GM18511 (cell line): ENCODE measurements at regions not wholly inside any gene's neighbourhood (a gene's known extent, or its start where the extent isn't known, plus 50 kb on each side); places are given as distances from the start of the nearest gene placed in this dataset.
"Not testable (repeated sequence)": the region's sequence is repeated elsewhere in the genome, so short reads cannot be mapped to it uniquely, and the experiment has no call there.

Source experiments
- ATAC-seq: cut with Tn5 transposase; IDR thresholded peaks from one replicate; pipeline ENCODE4 v1.9.1; 2021; ENCODE audit warnings: mild to moderate bottlenecking, moderate library complexity; ENCODE audit not compliant: unreplicated experiment

GRCh38 chr1:183753464-183753891 is 51.4 kb upstream of the RGL1 start:
- no peak for ATAC-seq

DNA sequence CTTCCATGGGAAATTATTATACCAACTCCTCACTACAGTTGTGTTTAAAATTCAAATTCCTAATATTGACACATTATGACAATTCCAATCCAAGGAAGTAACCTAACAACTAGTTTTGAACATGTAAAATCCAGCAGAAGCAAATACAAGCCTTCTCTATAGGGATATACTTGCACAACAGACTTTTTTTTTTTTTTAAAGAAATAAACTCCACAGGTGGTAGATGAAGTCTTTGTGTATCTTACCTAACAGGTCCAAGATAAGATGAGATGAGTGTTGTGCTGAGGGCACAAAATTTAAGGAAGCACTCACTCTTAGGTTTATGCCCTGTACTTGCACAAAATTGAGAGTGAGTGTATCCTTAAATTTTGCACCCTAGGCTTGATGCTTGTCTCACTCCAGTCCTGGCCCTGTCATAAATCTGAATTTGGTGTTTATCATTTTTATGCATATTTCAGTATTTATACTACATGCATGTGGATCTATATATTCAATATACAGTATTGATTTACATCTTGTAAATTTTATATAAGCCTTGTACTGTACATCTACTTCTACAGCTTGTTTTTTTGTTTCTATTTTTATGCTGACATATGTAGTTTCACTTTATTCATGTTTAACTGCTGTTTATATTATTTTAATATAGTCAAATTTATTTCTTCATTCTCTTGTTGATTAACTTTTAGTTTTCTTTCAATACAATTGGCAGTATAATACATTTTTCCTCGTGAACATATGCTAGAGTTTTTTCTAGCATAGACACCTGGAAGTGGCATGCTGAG is 60.6 kb upstream of the RGL1 start:
- ATAC-seq = no peak

- ATAC-seq = no peak
Measured at GRCh38 chr1:183742355-183742754, 62.6 kb upstream of the RGL1 start.

DNA sequence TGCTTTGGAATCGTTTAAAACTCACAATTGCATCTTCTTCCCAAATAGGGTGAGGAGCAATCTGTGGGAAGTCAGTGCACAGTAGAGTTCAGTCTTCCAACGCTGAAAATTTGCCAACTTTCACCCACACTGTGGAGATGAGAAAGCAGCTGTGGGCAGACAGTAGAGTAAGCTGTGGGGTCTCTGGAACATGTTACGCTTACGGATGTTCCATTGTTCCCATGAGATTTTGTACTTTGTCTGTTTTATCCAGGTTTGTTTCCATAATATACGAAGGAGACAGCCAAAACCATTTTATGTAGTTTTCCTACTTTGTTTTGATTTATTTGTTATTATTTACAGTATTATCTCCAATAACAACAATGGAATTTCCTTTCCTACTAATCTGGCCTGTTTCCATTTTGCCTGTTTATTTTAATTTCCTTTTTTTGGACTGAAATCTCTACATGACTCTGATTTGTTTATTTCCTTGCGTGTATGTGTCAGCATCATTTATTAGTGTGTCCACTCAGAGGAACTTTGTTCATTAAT is 65.1 kb upstream of the RGL1 start:
- ATAC-seq = no peak

DNA sequence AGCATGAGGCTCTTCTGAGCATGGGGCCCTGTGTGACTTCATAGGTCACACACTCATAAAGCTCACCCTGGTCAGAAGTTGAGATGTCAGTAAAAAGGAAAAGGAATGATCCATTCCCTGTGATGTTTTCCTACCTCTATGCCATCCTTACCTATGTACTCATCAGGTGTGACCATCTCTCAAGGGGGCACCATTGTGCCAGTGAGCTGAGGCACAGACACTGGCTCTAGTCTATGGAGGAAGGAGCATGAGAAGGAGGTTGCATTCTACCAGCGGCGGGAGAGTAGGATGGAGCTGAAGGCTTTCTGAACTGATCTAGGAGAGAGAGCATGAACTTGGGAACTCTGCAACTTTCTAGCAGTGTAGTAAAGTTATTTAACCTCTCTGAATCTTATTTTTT is 65.8 kb upstream of the RGL1 start:
- ATAC-seq = no peak

DNA sequence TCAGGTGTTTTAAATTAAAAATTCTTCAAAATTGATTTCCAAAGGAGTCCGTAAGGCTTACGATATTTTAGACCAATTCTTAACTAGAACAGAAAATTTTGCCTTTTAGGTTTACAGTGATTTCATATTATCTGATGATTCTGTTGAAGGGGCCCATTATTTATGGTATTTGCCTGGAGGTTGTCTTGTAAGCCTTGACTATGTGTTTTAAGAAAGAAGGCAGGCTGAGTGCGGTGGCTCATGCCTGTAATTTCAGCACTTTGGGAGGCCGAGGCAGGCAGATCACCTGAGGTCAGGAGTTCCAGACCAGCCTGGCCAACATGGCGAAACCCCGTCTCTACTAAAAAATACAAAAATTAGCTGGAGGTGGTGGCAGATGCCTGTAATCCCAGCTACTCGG is 67.0 kb upstream of the RGL1 start:
- not testable (repeated sequence) for ATAC-seq

DNA sequence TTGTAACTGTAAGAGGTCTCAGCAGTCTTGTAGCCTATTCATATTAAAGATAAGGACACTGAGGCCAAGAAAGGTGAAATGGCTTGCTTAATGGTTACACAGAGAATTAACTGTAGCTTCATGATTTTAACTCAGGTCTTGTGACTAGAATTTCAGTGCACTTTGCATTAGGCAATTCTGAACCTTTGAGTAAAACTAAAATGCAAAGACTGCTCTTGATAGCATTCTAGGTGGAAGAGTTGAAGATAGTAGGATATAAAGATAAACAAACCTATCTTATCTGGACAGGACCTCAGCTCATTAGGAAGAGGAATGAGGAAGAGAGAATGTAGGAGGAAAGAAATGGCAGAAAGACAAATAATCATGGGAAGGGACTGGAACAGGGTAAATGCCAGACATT is 68.6 kb upstream of the RGL1 start:
- no peak for ATAC-seq

GRCh38 chr1:183735069-183735860 is 69.7 kb upstream of the RGL1 start:
- no peak for ATAC-seq

DNA sequence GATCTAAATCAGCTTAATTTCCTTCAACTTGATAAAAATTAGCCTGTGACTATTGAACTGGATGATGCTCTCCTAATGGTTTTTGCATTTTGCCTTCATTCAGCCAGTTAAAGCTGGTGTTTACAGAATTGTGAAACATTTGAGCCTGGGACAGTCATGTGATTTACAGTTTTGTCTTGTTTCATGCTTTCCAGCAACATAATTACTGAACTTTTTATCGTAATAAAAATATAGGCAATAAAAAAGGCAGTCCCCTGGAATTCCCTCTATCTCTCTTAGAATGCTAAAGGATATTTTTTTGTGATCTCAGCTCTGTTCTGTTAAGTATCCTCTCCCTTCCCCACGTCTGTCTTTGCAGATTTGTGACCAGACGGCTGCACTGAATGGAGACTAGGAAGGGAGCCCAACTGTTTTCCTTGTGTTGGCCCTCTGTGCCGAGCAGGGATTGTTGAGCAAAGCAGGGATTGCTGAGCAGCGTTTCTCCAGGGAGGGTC is 70.3 kb upstream of the RGL1 start:
- no peak for ATAC-seq

GRCh38 chr1:183733715-183734114 is 71.2 kb upstream of the RGL1 start:
- ATAC-seq = no peak

- ATAC-seq = no peak
Measured at GRCh38 chr1:183732236-183732880, 72.6 kb upstream of the RGL1 start.

DNA sequence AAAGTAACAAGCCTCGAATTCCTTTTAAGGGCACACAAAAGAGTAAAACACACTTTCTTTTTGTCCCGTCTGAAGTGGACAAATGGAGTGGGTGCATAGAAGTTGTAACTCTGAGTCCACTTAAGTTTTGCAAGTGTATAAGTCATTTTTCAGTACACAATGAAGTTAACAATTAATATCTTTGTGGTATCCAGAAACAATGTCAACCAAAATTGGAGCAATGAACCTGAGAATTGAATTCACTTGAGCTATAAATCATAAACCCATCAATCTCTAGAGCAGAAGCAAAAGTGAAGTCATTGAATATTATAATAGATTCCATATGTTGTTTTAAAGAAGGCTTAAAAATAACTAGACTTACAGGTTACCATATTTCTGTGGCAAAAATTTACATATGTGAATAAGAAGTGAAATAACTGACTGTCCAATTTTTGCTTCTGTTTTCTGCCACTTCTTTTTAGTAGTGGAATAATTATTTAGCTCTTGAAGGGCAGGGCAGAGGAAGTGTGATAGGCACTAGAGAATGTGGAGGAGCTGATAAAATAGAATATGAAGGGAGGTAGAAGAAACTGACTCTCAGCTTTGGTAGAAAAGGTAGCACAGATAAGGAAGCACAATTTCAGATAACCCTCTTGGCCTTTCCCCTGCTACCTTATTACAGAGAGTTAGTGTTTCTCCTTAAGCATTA is 73.9 kb upstream of the RGL1 start:
- ATAC-seq = peak; percentile 48

DNA sequence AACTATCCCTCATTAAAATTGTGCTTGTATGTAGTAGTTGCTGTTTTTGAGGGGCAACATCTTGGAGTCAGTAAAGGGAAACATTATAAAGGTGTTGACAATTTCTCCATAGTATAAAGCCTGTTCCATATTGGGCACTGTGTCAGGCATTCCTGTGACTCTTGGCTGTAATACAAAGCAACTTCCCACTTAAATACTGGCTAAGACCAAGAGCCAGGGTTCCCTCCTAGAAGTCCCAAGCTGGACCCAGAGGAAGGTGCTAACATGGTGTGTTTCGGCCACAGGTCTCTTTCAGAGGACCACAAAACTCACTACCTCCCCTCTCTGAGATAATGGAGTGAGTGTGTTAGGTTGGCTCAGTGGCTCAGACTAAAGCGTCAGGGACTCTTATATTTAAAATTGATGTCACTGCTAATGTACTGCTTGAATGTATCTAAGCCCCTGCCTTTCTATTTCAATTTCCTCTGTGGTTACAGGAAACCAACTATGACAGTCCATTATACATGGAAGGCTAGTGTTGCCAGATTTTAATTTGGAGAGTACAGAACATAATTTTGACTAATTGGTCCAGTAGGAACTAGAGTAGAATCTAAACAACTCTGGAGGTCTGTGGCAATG is 74.7 kb upstream of the RGL1 start:
- ATAC-seq = peak; percentile 72

GRCh38 chr1:183726825-183727224 is 73.7 kb upstream of the APOBEC4 start:
- ATAC-seq = no peak

DNA sequence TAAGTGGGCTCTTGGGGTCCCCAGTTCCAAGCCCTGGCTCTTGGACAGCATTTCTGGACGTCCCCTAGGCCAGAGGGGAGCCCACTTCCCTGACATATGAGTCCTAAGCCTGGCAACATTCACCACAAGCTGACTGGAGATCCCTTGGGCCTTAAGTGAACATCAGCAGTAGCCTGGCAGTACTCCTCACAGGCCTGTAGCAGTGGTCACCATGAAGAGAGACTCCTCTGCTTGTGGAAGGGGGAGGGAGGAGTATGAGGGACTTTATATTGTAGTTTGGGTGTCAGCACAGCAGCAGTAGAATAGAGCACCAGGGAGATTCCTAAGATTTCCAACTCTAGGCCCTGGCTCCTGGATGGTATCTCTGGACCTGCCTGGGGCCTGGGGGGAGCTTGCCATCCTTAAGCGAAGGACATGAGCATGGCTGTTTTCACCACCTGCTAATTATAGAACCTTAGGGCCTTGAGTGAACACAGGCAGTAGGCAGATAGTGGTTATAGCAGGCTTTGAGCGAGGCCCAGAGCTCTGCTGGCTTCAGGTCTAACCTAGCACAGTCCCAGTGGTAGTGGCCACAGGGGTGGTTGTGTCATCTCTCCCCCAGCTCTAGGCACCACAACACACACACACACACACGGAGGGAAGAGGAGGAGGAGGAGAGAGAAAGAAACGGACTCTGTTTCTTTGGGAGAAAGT is 71.4 kb upstream of the APOBEC4 start:
- no peak for ATAC-seq

GRCh38 chr1:183723571-183723970 is 70.5 kb upstream of the APOBEC4 start:
- ATAC-seq = no peak

DNA sequence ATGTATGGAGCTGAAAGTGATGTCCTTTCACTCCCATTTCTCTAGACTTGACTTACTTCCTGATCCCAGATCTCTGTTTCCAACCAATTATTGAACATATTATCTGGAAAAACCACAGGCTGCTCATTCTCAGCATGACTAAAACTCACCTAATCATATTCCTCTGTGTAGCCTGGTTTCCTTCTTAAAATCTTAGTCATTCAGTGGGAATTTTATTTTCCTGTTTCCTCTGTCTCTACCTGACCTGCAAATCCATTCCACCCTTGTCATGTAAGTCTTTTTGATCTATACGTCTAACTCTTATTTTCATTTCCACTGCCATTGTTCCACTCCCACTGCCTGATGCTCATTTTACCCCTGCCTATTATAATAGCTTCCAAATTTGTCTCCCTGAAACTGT is 67.9 kb upstream of the APOBEC4 start:
- no peak for ATAC-seq

DNA sequence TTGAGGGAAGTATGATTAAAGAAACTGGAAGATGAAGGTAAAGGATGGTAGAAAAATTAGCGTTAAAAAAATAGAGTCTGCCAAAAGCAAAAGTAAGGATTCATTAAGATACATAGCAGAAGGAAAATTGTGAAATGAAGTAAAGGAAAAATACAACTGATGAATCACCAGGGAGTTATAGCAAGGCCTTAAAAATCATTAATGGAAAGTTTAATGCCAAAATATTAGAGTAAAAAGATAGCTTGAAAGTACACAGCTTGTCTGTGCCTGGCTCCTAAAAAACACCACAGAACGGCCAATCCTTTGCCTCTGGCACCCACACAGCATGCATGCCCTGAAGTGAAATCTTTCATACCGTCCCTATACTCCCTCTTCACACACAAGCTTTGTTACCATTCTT is 66.9 kb upstream of the APOBEC4 start:
- ATAC-seq = no peak

GRCh38 chr1:183719289-183719688 is 66.2 kb upstream of the APOBEC4 start:
- ATAC-seq = no peak

DNA sequence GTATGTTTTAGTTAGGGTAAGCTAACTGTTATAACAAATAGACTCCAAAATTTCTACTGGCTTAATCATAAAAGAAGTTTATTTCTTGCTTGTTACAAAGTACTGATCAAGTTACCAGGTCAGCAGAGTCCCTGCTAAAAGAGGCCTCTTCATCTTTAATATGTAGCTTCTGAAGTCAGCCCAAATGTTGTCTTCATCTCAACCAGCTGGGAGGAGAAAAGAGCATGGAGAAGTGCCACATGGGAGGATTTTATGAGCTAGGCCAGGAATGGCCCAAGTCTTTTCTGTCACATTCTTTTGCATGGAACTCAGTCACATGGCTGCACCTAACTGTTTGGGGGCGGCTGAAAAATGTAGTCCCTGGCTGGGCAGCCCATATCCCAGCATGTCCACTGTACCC is 63.2 kb upstream of the APOBEC4 start:
- no peak for ATAC-seq
